ENCODE measurements at regions not wholly inside any gene's neighbourhood (a gene's known extent, or its start where the extent isn't known, plus 50 kb on each side); places are given as distances from the start of the nearest gene placed in this dataset.

- TF ChIP-seq EP300 (IDR thresholded peaks at IDR 0.05): no peak
- TF ChIP-seq, protein P1, sequence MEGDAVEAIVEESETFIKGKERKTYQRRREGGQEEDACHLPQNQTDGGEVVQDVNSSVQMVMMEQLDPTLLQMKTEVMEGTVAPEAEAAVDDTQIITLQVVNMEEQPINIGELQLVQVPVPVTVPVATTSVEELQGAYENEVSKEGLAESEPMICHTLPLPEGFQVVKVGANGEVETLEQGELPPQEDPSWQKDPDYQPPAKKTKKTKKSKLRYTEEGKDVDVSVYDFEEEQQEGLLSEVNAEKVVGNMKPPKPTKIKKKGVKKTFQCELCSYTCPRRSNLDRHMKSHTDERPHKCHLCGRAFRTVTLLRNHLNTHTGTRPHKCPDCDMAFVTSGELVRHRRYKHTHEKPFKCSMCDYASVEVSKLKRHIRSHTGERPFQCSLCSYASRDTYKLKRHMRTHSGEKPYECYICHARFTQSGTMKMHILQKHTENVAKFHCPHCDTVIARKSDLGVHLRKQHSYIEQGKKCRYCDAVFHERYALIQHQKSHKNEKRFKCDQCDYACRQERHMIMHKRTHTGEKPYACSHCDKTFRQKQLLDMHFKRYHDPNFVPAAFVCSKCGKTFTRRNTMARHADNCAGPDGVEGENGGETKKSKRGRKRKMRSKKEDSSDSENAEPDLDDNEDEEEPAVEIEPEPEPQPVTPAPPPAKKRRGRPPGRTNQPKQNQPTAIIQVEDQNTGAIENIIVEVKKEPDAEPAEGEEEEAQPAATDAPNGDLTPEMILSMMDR (IDR thresholded peaks at IDR 0.05): no peak
Measured at GRCh38 chr16:54510685-54511221, 224.2 kb upstream of the IRX3 start.
